Endodermal cell (in vitro differentiated cells): ENCODE measurements at regions not wholly inside any gene's neighbourhood (a gene's known extent, or its start where the extent isn't known, plus 50 kb on each side); places are given as distances from the start of the nearest gene placed in this dataset.

Experiments used
- DNase-seq: peaks from one replicate; pipeline ENCODE4 v3.0.0-alpha.2; 2017
- H3K27ac ChIP-seq: 2 replicates; pipeline ENCODE4 v1.5.1; 2013; ENCODE audit warnings: mild to moderate bottlenecking, low read depth, low read length, moderate library complexity
- H3K27me3 ChIP-seq: 2 replicates; pipeline ENCODE4 v1.6.1; 2013; ENCODE audit warnings: mild to moderate bottlenecking, low read length, moderate library complexity; ENCODE audit not compliant: insufficient read depth, control insufficient read depth, poor library complexity, severe bottlenecking
- H3K36me3 ChIP-seq: 2 replicates; pipeline ENCODE4 v1.7.0; 2013; ENCODE audit warnings: mild to moderate bottlenecking, low read length, moderate library complexity; ENCODE audit not compliant: control insufficient read depth, insufficient read depth
- H3K4me1 ChIP-seq: one replicate; pipeline ENCODE4 v1.7.0; 2013; ENCODE audit warnings: low read length; ENCODE audit not compliant: control insufficient read depth, insufficient read depth
- H3K4me3 ChIP-seq: 2 replicates; pipeline ENCODE4 v1.5.1; 2013; ENCODE audit warnings: mild to moderate bottlenecking, low read length, moderate library complexity
- H3K9ac ChIP-seq: 2 replicates; pipeline ENCODE4 v1.6.1; 2013; ENCODE audit warnings: mild to moderate bottlenecking, low read length, moderate library complexity; ENCODE audit not compliant: poor library complexity, severe bottlenecking; ENCODE audit errors: extremely low read depth
- H3K9me3 ChIP-seq: 2 replicates; pipeline ENCODE4 v1.6.1; 2013; ENCODE audit warnings: mild to moderate bottlenecking, low read length, moderate library complexity; ENCODE audit not compliant: control insufficient read depth
- H3K27ac Mint-ChIP-seq: 2 replicates; pipeline ENCODE4 v1.8.0; 2020; ENCODE audit warnings: mixed read lengths
- H3K27me3 Mint-ChIP-seq: 2 replicates; pipeline ENCODE4 v1.8.0; 2021; ENCODE audit warnings: mild to moderate bottlenecking, mixed read lengths; ENCODE audit not compliant: insufficient read depth
- H3K36me3 Mint-ChIP-seq: 2 replicates; pipeline ENCODE4 v1.8.0; 2020; ENCODE audit warnings: low read depth, mixed read lengths
- H3K4me1 Mint-ChIP-seq: 2 replicates; pipeline ENCODE4 v1.8.0; 2020; ENCODE audit warnings: mixed read lengths
- H3K4me3 Mint-ChIP-seq: 2 replicates; pipeline ENCODE4 v1.8.0; 2020; ENCODE audit warnings: mild to moderate bottlenecking, moderate library complexity, mixed read lengths
- H3K9me3 Mint-ChIP-seq: 2 replicates; pipeline ENCODE4 v1.8.0; 2020; ENCODE audit warnings: mild to moderate bottlenecking, mixed read lengths
- CTCF ChIP-seq: fragments of 200-600 bp; sonication (generic); conservative IDR thresholded peaks from 2 replicates; pipeline ENCODE4 v1.5.0; 2021; ENCODE audit warnings: antibody characterized with exemption, mild to moderate bottlenecking
- WGBS, 2 experiments: methylation state at CpG; one replicate each; pipeline versions ENCODE4 v1.1.5 to v1.1.7; 2013; ENCODE audit warnings: missing lambda C conversion rate in 2 of 2, mixed read lengths in 1 of 2; ENCODE audit not compliant: insufficient coverage in 1 of 2, insufficient read length in 1 of 2; 5-methylcytosine and 5-hydroxymethylcytosine counted together

- Histone ChIP-seq H3K27me3 (no peaks in the 10 kb centered on the region), H3K27ac (no peak overlapping the region), H3K4me3 (no peak overlapping the region), H3K36me3 (no peaks in the 10 kb centered on the region), H3K4me1 (no peaks in the 10 kb centered on the region), H3K9me3 (no peaks in the 10 kb centered on the region), H3K9ac (no peak overlapping the region)
- TF ChIP-seq CTCF: no peak
- peaks cover 2% of the 10 kb centered on the region for H3K4me1 Mint-ChIP-seq
- 59 to 88% methylated on average over 1 to 7 of the region's 7 CpGs for WGBS, 2 experiments
- no peak for DNase-seq
- H3K9me3 Mint-ChIP-seq: no peaks in the 10 kb centered on the region
- no peak overlapping the region for H3K4me3 Mint-ChIP-seq
- H3K27me3 Mint-ChIP-seq: peaks cover 4% of the 10 kb centered on the region
- H3K27ac Mint-ChIP-seq: no peak overlapping the region
- H3K36me3 Mint-ChIP-seq: no peaks in the 10 kb centered on the region
Measured at GRCh38 chr4:17286752-17287460, 225.0 kb downstream of the QDPR start.

- H3K9me3 ChIP-seq: no peaks in the 10 kb centered on the region
- H3K9ac ChIP-seq: no peak overlapping the region
- H3K27ac Mint-ChIP-seq: no peak overlapping the region
- no peak for DNase-seq
- H3K27ac ChIP-seq: no peak overlapping the region
- peaks cover 4% of the 10 kb centered on the region for H3K27me3 Mint-ChIP-seq
- no peaks in the 10 kb centered on the region for H3K36me3 ChIP-seq
- no peak for TF ChIP-seq CTCF
- no peaks in the 10 kb centered on the region for H3K36me3 Mint-ChIP-seq
- no peak overlapping the region for H3K4me3 Mint-ChIP-seq
- H3K27me3 ChIP-seq: no peaks in the 10 kb centered on the region
- 92% methylated on average over 4 of the region's 4 CpGs for WGBS, 2 experiments
- H3K4me1 ChIP-seq: no peaks in the 10 kb centered on the region
- H3K9me3 Mint-ChIP-seq: no peaks in the 10 kb centered on the region
- H3K4me1 Mint-ChIP-seq: peaks cover 2% of the 10 kb centered on the region
- no peak overlapping the region for H3K4me3 ChIP-seq
Measured at GRCh38 chr4:17285747-17286146, 226.1 kb downstream of the QDPR start.

GRCh38 chr4:17284323-17285175 is 227.3 kb downstream of the QDPR start:
- Histone ChIP-seq H3K27me3 (no peaks in the 10 kb centered on the region), H3K9ac (no peak overlapping the region), H3K9me3 (no peaks in the 10 kb centered on the region), H3K27ac (no peak overlapping the region), H3K36me3 (no peaks in the 10 kb centered on the region), H3K4me3 (no peak overlapping the region), H3K4me1 (no peaks in the 10 kb centered on the region)
- Mint-ChIP-seq H3K9me3 (no peaks in the 10 kb centered on the region), H3K36me3 (no peaks in the 10 kb centered on the region), H3K27ac (no peak overlapping the region), H3K4me1 (peaks cover 2% of the 10 kb centered on the region), H3K4me3 (no peak overlapping the region), H3K27me3 (peaks cover 4% of the 10 kb centered on the region)
- WGBS, 2 experiments: 88 to 90% methylated on average over 3 to 4 of the region's 5 CpGs
- no peak for DNase-seq
- no peak for TF ChIP-seq CTCF
